CD4-positive, CD25-positive, alpha-beta regulatory T cell (primary cell): ENCODE measurements at regions not wholly inside any gene's neighbourhood (a gene's known extent, or its start where the extent isn't known, plus 50 kb on each side); places are given as distances from the start of the nearest gene placed in this dataset.

Source experiments
- ATAC-seq, 2 donors: fragments of 150-1000 bp; cut with Tn5 transposase; one replicate each; pipeline ENCODE4 v1.10.0; 2021; ENCODE audit warnings: low read depth in 2 of 2, moderate number of reproducible peaks in 2 of 2, moderate library complexity in 1 of 2
- DNase-seq, 3 donors: peaks; one replicate each; pipeline versions ENCODE4 v3.0.0 to v3.0.0-alpha.2; 2012 to 2022; ENCODE audit warnings: mixed read lengths in 1 of 3
- H3K27ac ChIP-seq: one replicate; pipeline ENCODE4 v1.7.0; 2013; ENCODE audit warnings: mild to moderate bottlenecking, low read length; ENCODE audit not compliant: insufficient read depth, poor library complexity, severe bottlenecking
- H3K27me3 ChIP-seq: one replicate; pipeline ENCODE4 v1.7.0; 2013; ENCODE audit warnings: low read length; ENCODE audit not compliant: control insufficient read depth, insufficient read depth
- H3K36me3 ChIP-seq: one replicate; pipeline ENCODE4 v1.7.0; 2013; ENCODE audit warnings: mild to moderate bottlenecking, low read length, moderate library complexity; ENCODE audit not compliant: control insufficient read depth, insufficient read depth
- H3K4me1 ChIP-seq: 2 replicates; pipeline ENCODE4 v1.7.0; 2013; ENCODE audit warnings: mild to moderate bottlenecking, low read length; ENCODE audit not compliant: insufficient read depth, control insufficient read depth, poor library complexity, severe bottlenecking
- H3K4me3 ChIP-seq: one replicate; pipeline ENCODE4 v1.7.0; 2013; ENCODE audit warnings: low read depth, mild to moderate bottlenecking, low read length, moderate library complexity
- H3K9me3 ChIP-seq, 2 experiments: 1 replicate in 1 of 2; 2 replicates in 1 of 2; pipeline ENCODE4 v1.7.0; 2013; ENCODE audit warnings: low read length in 2 of 2, mild to moderate bottlenecking in 1 of 2, moderate library complexity in 1 of 2; ENCODE audit not compliant: control insufficient read depth in 2 of 2
- H3K27ac Mint-ChIP-seq, 3 donors: one replicate each; pipeline ENCODE4 v1.8.0; 2020 to 2022; ENCODE audit warnings: mild to moderate bottlenecking in 3 of 3, mixed read lengths in 3 of 3, moderate library complexity in 2 of 3
- H3K27me3 Mint-ChIP-seq: one replicate; pipeline ENCODE4 v1.8.0; 2022; ENCODE audit warnings: mild to moderate bottlenecking, mixed read lengths
- H3K36me3 Mint-ChIP-seq: one replicate; pipeline ENCODE4 v1.8.0; 2020; ENCODE audit warnings: mixed read lengths
- H3K4me1 Mint-ChIP-seq, 4 donors: one replicate each; pipeline ENCODE4 v1.8.0; 2020 to 2022; ENCODE audit warnings: mixed read lengths in 4 of 4, mild to moderate bottlenecking in 1 of 4
- H3K4me3 Mint-ChIP-seq, 4 donors: one replicate each; pipeline ENCODE4 v1.8.0; 2020 to 2022; ENCODE audit warnings: mild to moderate bottlenecking in 4 of 4, mixed read lengths in 4 of 4, moderate library complexity in 3 of 4
- H3K9me3 Mint-ChIP-seq, 7 donors: one replicate each; pipeline ENCODE4 v1.8.0; 2020 to 2022; ENCODE audit warnings: mixed read lengths in 7 of 7, mild to moderate bottlenecking in 3 of 7, moderate library complexity in 2 of 7

DNA sequence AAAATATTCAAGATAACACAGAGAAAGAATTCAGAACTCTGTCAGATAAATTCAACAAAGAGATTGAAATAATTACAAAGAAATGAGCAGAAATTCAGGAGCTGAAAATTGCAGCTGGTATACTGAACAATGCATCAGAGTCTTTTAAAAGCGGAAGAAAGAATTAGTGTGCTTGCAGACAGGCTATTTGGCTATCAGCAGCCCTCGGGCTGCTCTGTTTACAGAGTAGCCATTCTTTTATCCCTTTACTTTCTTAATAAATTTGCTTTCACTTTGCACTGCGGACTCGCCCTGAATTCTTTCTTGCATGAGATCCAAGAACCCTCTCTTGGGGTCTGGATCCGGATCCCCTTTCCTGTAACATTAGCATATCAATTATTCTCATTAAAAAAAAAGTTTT lies 1040.0 kb downstream of the SORCS3 start:
- Mint-ChIP-seq H3K36me3 (no peaks in the 10 kb centered on the region), H3K9me3 (peaks cover under 1 to 35% (median 12%) of the 10 kb centered on the region in 7 donors), H3K27ac (no peak overlapping the region), H3K4me1 (no peaks in the 10 kb centered on the region), H3K27me3 (no peaks in the 10 kb centered on the region), H3K4me3 (no peak overlapping the region)
- Histone ChIP-seq H3K4me1 (no peaks in the 10 kb centered on the region), H3K4me3 (no peak overlapping the region), H3K27ac (no peak overlapping the region), H3K27me3 (no peaks in the 10 kb centered on the region), H3K36me3 (no peaks in the 10 kb centered on the region), H3K9me3 (peaks cover 0 to 1% of the 10 kb centered on the region in 2 experiments)
- DNase-seq (no peak), ATAC-seq (no peak)

DNA sequence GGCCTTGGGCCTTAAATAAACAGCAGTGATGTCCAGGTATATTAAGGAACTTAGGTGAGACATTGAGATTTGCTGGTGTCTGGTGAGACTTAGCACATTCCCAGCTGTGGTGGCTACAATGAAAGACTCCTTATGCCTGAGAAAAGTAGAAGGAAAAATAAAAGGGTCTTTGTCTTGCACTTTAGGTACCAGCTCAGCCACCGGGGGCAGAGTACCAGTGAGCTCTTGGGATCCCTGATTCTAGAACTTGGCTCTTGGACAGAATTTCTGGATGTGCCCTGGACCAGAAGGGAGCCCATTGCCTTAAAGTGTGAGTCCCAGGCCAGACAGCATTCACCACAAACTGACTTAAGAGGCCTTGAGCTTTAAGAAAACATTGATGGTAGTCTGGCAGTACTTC lies 1038.7 kb downstream of the SORCS3 start:
- no peak for ATAC-seq
- peaks cover 0 to 36% (median 10%) of the 10 kb centered on the region in 7 donors for H3K9me3 Mint-ChIP-seq

DNA sequence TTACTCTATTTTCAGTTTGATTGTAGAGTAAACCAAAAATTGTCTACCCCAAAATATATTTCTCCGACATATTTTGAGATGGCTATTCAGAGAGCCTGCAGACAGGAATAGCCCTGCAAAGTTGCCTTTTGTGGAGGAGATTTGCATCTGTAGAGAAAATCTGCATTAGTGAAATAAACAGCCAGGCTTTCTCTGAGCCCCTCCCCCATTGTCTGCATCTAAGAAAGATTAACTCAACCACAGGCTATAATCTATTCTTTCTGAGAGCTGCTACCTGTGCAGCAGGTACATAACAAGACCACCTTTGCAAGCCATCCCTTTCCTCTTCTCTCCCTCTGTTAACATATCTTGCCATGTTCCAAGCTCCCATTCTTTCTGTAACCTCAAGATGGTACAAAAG lies 1034.2 kb downstream of the SORCS3 start:
- H3K27me3 ChIP-seq, result no peaks in the 10 kb centered on the region
- no peaks in the 10 kb centered on the region for H3K4me1 Mint-ChIP-seq
- no peaks in the 10 kb centered on the region for H3K36me3 ChIP-seq
- no peak for DNase-seq
- H3K4me3 Mint-ChIP-seq, result no peak overlapping the region
- peaks cover 5 to 6% of the 10 kb centered on the region in 2 experiments for H3K9me3 ChIP-seq
- H3K4me3 ChIP-seq, result no peak overlapping the region
- no peaks in the 10 kb centered on the region for H3K4me1 ChIP-seq
- H3K27me3 Mint-ChIP-seq, result no peaks in the 10 kb centered on the region
- H3K36me3 Mint-ChIP-seq, result no peaks in the 10 kb centered on the region
- no peak overlapping the region for H3K27ac ChIP-seq
- H3K9me3 Mint-ChIP-seq, result peaks cover 0 to 42% (median 8%) of the 10 kb centered on the region in 7 donors
- ATAC-seq, result no peak
- no peak overlapping the region for H3K27ac Mint-ChIP-seq

More for the DNA sequence above, 1038.7 kb downstream of the SORCS3 start:
- H3K9me3 ChIP-seq, result peaks cover 0 to 1% of the 10 kb centered on the region in 2 experiments
- Mint-ChIP-seq H3K27me3 (no peaks in the 10 kb centered on the region), H3K4me1 (no peaks in the 10 kb centered on the region), H3K36me3 (no peaks in the 10 kb centered on the region), H3K4me3 (no peak overlapping the region), H3K27ac (no peak overlapping the region)
- H3K27me3 ChIP-seq, result no peaks in the 10 kb centered on the region
- no peaks in the 10 kb centered on the region for H3K4me1 ChIP-seq
- no peak overlapping the region for H3K4me3 ChIP-seq
- no peak overlapping the region for H3K27ac ChIP-seq
- no peak for DNase-seq
- H3K36me3 ChIP-seq, result no peaks in the 10 kb centered on the region

DNA sequence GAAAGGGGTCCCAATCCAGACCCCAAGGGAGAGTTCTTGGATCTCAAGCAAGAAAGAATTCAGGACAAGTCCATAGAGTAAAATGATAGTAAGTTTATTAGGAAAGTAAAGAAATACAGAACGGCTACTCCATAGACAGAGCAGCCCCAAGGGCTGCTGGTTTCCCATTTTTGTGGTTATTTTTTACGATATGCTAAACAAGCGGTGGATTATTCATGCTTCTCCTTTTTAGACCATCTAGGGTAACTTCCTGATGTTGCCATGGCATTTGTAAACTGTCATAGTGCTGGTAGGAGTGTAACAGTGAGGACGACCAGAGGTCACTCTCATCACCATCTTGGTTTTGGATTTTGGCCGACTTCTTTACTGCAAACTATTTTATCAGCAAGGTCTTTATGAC lies 1033.4 kb downstream of the SORCS3 start:
- DNase-seq, result no peak
- no peak overlapping the region for H3K27ac Mint-ChIP-seq

DNA sequence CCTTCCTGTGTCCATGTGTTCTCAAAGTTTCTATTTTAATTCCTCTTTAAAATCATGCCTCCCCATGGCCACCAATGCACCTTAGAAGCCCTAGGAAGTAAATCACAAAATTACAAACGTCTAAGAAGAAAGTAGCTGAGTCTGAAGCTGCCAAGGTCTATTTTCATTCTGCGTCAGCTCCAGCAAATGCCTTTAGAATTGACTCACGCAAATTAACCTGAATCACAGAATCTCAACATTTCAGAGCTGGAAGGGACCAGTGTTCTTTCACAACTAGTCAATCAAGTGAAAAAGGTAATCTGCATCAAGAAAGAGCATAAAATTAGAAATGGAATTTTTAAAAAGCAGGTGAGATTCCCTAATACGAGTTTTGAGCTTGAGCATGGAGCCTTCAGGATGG lies 1017.6 kb downstream of the SORCS3 start:
- no peak for ATAC-seq
- no peaks in the 10 kb centered on the region for H3K4me1 Mint-ChIP-seq

More for the DNA sequence above, 1033.4 kb downstream of the SORCS3 start:
- Mint-ChIP-seq H3K9me3 (peaks cover 0 to 42% (median 9%) of the 10 kb centered on the region in 7 donors), H3K36me3 (no peaks in the 10 kb centered on the region), H3K4me3 (no peak overlapping the region), H3K4me1 (no peaks in the 10 kb centered on the region), H3K27me3 (no peaks in the 10 kb centered on the region)
- no peak for ATAC-seq
- H3K36me3 ChIP-seq, result no peaks in the 10 kb centered on the region
- no peak overlapping the region for H3K27ac ChIP-seq
- H3K9me3 ChIP-seq, result peaks cover 6% of the 10 kb centered on the region in 2 experiments
- H3K4me3 ChIP-seq, result no peak overlapping the region
- no peaks in the 10 kb centered on the region for H3K27me3 ChIP-seq
- no peaks in the 10 kb centered on the region for H3K4me1 ChIP-seq

DNA sequence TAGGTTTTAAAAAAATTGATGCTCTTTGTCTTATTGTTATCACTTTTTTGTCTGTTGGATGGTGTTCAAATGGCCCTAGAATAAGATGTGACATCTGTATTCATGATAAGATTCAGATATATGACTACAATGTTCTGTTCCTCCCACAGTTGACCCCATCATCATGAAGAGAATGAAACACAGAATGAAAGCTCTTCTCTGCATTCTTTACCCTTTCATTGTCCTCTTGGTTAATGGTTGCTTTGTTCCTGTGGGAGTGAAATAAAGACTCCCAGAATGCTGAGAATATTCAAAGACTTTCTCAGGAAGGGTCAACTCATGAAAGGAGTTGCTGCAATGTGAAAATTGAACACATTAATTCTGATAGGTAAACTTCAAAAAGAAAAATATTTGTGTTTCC lies 1015.8 kb downstream of the SORCS3 start:
- DNase-seq (no peak), ATAC-seq (no peak)
- Mint-ChIP-seq H3K36me3 (no peaks in the 10 kb centered on the region), H3K9me3 (peaks cover 0 to 6% (median 4%) of the 10 kb centered on the region in 7 donors), H3K27ac (no peak overlapping the region), H3K4me1 (no peaks in the 10 kb centered on the region), H3K4me3 (no peak overlapping the region), H3K27me3 (no peaks in the 10 kb centered on the region)
- Histone ChIP-seq H3K4me3 (no peak overlapping the region), H3K4me1 (no peaks in the 10 kb centered on the region), H3K9me3 (no peaks in the 10 kb centered on the region), H3K36me3 (no peaks in the 10 kb centered on the region), H3K27me3 (no peaks in the 10 kb centered on the region), H3K27ac (no peak overlapping the region)

More for the DNA sequence above, 1017.6 kb downstream of the SORCS3 start:
- H3K4me3 ChIP-seq, result no peak overlapping the region
- no peaks in the 10 kb centered on the region for H3K36me3 ChIP-seq
- H3K4me1 ChIP-seq, result no peaks in the 10 kb centered on the region
- H3K9me3 ChIP-seq, result no peaks in the 10 kb centered on the region
- no peaks in the 10 kb centered on the region for H3K27me3 Mint-ChIP-seq
- H3K9me3 Mint-ChIP-seq, result peaks cover 0 to 7% (median 5%) of the 10 kb centered on the region in 7 donors
- H3K27ac ChIP-seq, result no peak overlapping the region
- no peaks in the 10 kb centered on the region for H3K36me3 Mint-ChIP-seq
- H3K27ac Mint-ChIP-seq, result no peak overlapping the region
- no peaks in the 10 kb centered on the region for H3K27me3 ChIP-seq
- no peak for DNase-seq
- no peak overlapping the region for H3K4me3 Mint-ChIP-seq

DNA sequence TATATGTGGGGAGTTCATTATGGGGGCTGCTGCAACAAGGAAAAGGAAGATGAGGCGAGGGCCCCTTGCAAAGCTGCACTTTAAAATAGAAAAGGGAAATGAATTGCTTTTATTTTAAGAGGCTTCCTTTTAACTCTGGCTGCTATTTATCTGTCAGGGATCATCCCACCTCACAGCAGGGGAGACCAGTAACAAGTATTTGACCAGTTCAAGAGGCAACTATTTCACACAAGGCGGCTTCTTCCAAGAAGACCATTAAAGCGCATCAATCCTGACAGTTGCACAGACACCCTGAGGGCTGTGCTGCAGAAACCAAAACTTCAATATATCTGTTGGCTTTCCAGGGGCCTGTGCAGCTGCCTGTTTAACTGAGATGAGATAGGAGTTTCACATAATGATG lies 1009.2 kb downstream of the SORCS3 start:
- Mint-ChIP-seq H3K4me3 (no peak overlapping the region), H3K9me3 (peaks cover 0 to 7% (median 3%) of the 10 kb centered on the region in 7 donors), H3K27ac (no peak overlapping the region), H3K27me3 (no peaks in the 10 kb centered on the region), H3K36me3 (no peaks in the 10 kb centered on the region), H3K4me1 (no peaks in the 10 kb centered on the region)
- ATAC-seq (no peak), DNase-seq (no peak)
- no peaks in the 10 kb centered on the region for H3K4me1 ChIP-seq
- no peaks in the 10 kb centered on the region for H3K27me3 ChIP-seq
- no peaks in the 10 kb centered on the region for H3K36me3 ChIP-seq
- H3K9me3 ChIP-seq, result peaks cover 0 to 5% of the 10 kb centered on the region in 2 experiments
- no peak overlapping the region for H3K27ac ChIP-seq
- no peak overlapping the region for H3K4me3 ChIP-seq

DNA sequence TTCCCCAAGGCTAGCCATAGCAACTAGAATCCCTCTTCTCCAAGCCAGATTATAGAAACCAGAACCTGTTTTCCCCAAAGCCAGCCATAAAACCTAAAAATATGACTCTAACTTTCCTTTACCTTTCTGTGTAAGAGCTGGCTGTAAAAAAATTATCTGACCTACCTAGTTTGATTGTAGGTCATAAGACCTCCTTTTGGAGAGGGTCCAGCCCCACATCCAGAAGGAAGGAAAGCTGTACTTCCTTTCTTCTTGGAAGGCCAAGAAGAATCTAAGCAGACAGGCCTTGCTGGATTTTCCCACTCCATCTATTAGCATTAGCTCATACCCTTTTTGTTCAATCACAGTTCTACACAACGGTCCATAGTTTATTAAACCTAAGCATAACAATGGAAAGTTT lies 1006.3 kb downstream of the SORCS3 start:
- peaks cover 0 to 4% (median 3%) of the 10 kb centered on the region in 7 donors for H3K9me3 Mint-ChIP-seq
- H3K4me1 Mint-ChIP-seq, result no peaks in the 10 kb centered on the region
- H3K36me3 Mint-ChIP-seq, result no peaks in the 10 kb centered on the region
- DNase-seq (no peak), ATAC-seq (no peak)
- Histone ChIP-seq H3K4me1 (no peaks in the 10 kb centered on the region), H3K27ac (no peak overlapping the region), H3K9me3 (peaks cover 0 to 5% of the 10 kb centered on the region in 2 experiments), H3K27me3 (no peaks in the 10 kb centered on the region), H3K4me3 (no peak overlapping the region), H3K36me3 (no peaks in the 10 kb centered on the region)
- no peaks in the 10 kb centered on the region for H3K27me3 Mint-ChIP-seq
- H3K27ac Mint-ChIP-seq, result no peak overlapping the region
- H3K4me3 Mint-ChIP-seq, result no peak overlapping the region
